ENCODE measurements at regions not wholly inside any gene's neighbourhood (a gene's known extent, or its start where the extent isn't known, plus 50 kb on each side); places are given as distances from the start of the nearest gene placed in this dataset.

DNA sequence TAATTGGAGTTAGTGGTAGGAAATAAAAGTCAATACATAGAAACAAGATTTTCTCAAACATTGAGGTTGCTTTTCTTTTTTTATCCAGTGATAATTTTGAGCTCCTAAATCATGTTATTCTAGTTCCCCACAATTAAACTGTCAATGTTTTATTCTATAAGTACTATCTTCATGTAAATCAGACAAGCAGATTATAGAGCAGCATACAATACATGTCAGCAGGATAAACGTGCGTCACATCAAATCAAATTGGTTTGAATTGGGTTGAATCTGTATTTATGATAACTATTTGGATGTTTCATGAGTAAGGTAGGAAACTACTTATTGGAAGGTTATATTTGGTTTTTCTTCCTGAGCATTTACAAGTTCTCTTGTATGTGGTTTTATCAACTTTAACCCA, 2028.7 kb downstream of the NCAM2 start:
- CTCF ChIA-PET = no interaction called here
- no peak overlapping the region for H3K27ac ChIP-seq (ENCODE audit: low read depth, low read length)
- H3K9me3 ChIP-seq (ENCODE audit: control insufficient read depth, insufficient read depth, low read length) = peaks cover 9% of the 10 kb centered on the region
- no peaks in the 10 kb centered on the region for H3K27me3 ChIP-seq (ENCODE audit: control insufficient read depth, insufficient read depth, low read length)
- POLR2A ChIA-PET = no interaction called here
- TF ChIP-seq, protein P1, sequence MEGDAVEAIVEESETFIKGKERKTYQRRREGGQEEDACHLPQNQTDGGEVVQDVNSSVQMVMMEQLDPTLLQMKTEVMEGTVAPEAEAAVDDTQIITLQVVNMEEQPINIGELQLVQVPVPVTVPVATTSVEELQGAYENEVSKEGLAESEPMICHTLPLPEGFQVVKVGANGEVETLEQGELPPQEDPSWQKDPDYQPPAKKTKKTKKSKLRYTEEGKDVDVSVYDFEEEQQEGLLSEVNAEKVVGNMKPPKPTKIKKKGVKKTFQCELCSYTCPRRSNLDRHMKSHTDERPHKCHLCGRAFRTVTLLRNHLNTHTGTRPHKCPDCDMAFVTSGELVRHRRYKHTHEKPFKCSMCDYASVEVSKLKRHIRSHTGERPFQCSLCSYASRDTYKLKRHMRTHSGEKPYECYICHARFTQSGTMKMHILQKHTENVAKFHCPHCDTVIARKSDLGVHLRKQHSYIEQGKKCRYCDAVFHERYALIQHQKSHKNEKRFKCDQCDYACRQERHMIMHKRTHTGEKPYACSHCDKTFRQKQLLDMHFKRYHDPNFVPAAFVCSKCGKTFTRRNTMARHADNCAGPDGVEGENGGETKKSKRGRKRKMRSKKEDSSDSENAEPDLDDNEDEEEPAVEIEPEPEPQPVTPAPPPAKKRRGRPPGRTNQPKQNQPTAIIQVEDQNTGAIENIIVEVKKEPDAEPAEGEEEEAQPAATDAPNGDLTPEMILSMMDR (IDR thresholded peaks at IDR 0.05; ENCODE audit: low read depth, low read length) = no peak
- DNase-seq (ENCODE audit: low read depth, low spot score) = no peak
- no peak overlapping the region for H3K4me3 ChIP-seq (ENCODE audit: low read depth, low read length)

DNA sequence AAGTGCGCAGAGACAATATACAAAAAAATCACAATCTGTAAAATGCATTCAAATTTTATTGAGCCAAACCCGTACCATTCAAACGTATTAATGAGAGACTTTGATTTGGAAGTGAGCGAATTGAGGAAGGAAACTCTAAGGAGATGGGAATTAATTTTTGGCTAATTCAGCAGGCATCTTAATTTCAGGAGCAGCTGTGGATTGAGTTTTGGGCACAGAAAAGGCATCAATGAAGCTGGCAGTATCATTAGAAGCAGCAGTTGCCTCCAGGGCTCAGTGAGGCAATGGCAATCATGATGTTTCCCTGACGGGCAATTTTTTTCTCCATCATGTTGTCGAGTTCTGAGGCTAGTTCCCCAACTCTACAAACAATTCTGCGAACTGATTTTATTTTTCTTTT, 2041.6 kb downstream of the NCAM2 start:
- H3K27me3 ChIP-seq (ENCODE audit: control insufficient read depth, insufficient read depth, low read length) = no peaks in the 10 kb centered on the region
- H3K9me3 ChIP-seq (ENCODE audit: control insufficient read depth, insufficient read depth, low read length) = peaks cover 3% of the 10 kb centered on the region; the same call in 1 of the 2 replicates
- H3K27ac ChIP-seq (ENCODE audit: low read depth, low read length) = no peak overlapping the region
- ChIA-PET CTCF (no interaction called here), POLR2A (no interaction called here)
- no peak for DNase-seq (ENCODE audit: low read depth, low spot score)
- TF ChIP-seq, protein P1 (IDR thresholded peaks at IDR 0.05; ENCODE audit: low read depth, low read length) = no peak
- H3K4me3 ChIP-seq (ENCODE audit: low read depth, low read length) = no peak overlapping the region

DNA sequence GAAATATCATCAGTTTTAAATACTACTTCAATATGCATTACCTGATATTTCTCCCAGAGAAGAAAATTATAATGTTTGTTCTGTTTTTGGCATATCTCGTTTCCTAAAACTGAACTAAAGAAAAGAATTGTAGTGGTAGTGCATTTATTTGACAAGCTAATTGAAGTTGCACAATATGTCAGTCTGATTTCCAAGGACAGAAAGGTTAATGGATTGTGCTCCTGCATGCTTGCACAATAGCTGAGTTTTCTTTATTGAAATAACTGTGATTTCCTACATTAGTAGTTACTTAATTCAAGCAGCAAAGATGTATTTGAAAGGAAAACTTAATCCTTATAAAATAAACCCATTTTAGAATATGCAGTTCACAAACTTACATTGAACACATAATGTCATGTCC, 2047.7 kb downstream of the NCAM2 start:
- Histone ChIP-seq H3K27me3 (ENCODE audit: control insufficient read depth, insufficient read depth, low read length) (no peaks in the 10 kb centered on the region), H3K27ac (ENCODE audit: low read depth, low read length) (no peak overlapping the region), H3K9me3 (ENCODE audit: control insufficient read depth, insufficient read depth, low read length) (peaks cover 7% of the 10 kb centered on the region; the same call in 1 of the 2 replicates), H3K4me3 (ENCODE audit: low read depth, low read length) (no peak overlapping the region)
- DNase-seq (ENCODE audit: low read depth, low spot score) = no peak
- TF ChIP-seq, protein P1 (IDR thresholded peaks at IDR 0.05; ENCODE audit: low read depth, low read length) = no peak
- POLR2A ChIA-PET = no interaction called here
- CTCF ChIA-PET = no interaction called here

DNA sequence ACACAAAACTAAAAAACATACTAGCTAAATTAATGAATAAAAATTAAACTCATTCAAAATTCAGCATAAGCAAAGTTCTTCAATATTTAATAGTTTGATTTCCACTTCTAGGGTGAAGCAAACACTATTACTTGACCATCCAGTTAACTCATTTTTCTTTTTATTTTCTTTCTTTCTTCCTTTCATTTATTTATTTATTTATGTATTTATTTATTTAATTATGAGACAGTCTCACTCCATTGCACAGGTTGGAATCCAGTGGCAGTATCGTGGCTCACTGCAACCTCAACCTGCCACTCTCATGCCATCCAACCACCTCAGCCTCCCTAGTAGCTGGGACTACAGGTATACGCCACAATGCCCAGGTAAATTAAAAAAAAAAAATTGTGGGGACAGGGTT, 2069.5 kb downstream of the NCAM2 start:
- ChIA-PET POLR2A (no interaction called here), CTCF (no interaction called here)
- DNase-seq (ENCODE audit: low read depth, low spot score) = no peak
- TF ChIP-seq, protein P1 (IDR thresholded peaks at IDR 0.05; ENCODE audit: low read depth, low read length) = no peak
- H3K27me3 ChIP-seq (ENCODE audit: control insufficient read depth, insufficient read depth, low read length) = no peaks in the 10 kb centered on the region
- no peak overlapping the region for H3K4me3 ChIP-seq (ENCODE audit: low read depth, low read length)
- peaks cover 18% of the 10 kb centered on the region for H3K9me3 ChIP-seq (ENCODE audit: control insufficient read depth, insufficient read depth, low read length)
- no peak overlapping the region for H3K27ac ChIP-seq (ENCODE audit: low read depth, low read length)

DNA sequence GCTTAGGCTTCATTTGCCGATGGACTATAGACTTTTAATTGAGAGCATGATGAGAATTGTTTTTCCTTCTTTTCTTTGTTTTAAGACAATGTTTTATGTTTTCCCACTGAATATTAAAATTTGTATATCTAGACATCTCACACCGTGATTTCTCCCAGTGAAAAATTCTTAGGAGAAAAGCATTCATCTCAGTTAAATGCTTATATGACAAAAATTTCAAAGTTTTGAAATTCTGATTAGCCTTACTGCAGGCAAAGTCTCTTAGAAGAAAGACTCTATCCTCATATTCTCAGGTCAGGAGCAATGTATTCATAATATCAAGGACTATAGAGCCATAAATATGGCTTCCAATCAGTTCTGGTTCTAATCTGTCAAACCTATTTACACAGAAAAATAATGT, 2085.0 kb downstream of the NCAM2 start:
- TF ChIP-seq, protein P1 (IDR thresholded peaks at IDR 0.05; ENCODE audit: low read depth, low read length) = no peak
- Histone ChIP-seq H3K4me3 (ENCODE audit: low read depth, low read length) (no peak overlapping the region), H3K27me3 (ENCODE audit: control insufficient read depth, insufficient read depth, low read length) (no peaks in the 10 kb centered on the region), H3K9me3 (ENCODE audit: control insufficient read depth, insufficient read depth, low read length) (peaks cover 2% of the 10 kb centered on the region; the same call in 1 of the 2 replicates), H3K27ac (ENCODE audit: low read depth, low read length) (no peak overlapping the region)
- CTCF ChIA-PET = no interaction called here
- POLR2A ChIA-PET = no interaction called here
- DNase-seq (ENCODE audit: low read depth, low spot score) = no peak

All from AG04450 (cell line).